ENCODE measurements at regions not wholly inside any gene's neighbourhood (a gene's known extent, or its start where the extent isn't known, plus 50 kb on each side); places are given as distances from the start of the nearest gene placed in this dataset.

GRCh38 chr20:24718277-24718676 lies 230.8 kb upstream of the CST7 start:
- DNase-seq, result no peak

GRCh38 chr20:24718696-24719095 lies 230.4 kb upstream of the CST7 start:
- no peak for DNase-seq

- DNase-seq, result no peak
Measured at GRCh38 chr20:24720957-24721356, 228.1 kb upstream of the CST7 start.

- DNase-seq, result peak; percentile 10
Measured at GRCh38 chr20:24721891-24722568, 227.0 kb upstream of the CST7 start.

- DNase-seq, result no peak
Measured at GRCh38 chr20:24722586-24722985, 226.5 kb upstream of the CST7 start.

- no peak for DNase-seq
Measured at GRCh38 chr20:24723186-24723585, 225.9 kb upstream of the CST7 start.

GRCh38 chr20:24723647-24724352 lies 225.3 kb upstream of the CST7 start:
- no peak for DNase-seq

- DNase-seq, result no peak
Measured at GRCh38 chr20:24724982-24725533, 224.0 kb upstream of the CST7 start.

- DNase-seq, result no peak
Measured at GRCh38 chr20:24727795-24728194, 221.3 kb upstream of the CST7 start.

- no peak for DNase-seq
Measured at GRCh38 chr20:24729896-24730605, 219.0 kb upstream of the CST7 start.

GRCh38 chr20:24730750-24731149 lies 218.3 kb upstream of the CST7 start:
- no peak for DNase-seq

- DNase-seq, result no peak
Measured at GRCh38 chr20:24731312-24731711, 217.8 kb upstream of the CST7 start.

- no peak for DNase-seq
Measured at GRCh38 chr20:24732076-24732475, 217.0 kb upstream of the CST7 start.

GRCh38 chr20:24732599-24732998 lies 216.5 kb upstream of the CST7 start:
- no peak for DNase-seq

- no peak for DNase-seq
Measured at GRCh38 chr20:24733416-24733815, 215.7 kb upstream of the CST7 start.

- no peak for DNase-seq
Measured at GRCh38 chr20:24734139-24734538, 214.9 kb upstream of the CST7 start.

- no peak for DNase-seq
Measured at GRCh38 chr20:24735263-24735662, 213.8 kb upstream of the CST7 start.

GRCh38 chr20:24736131-24736843 lies 212.8 kb upstream of the CST7 start:
- no peak for DNase-seq

- no peak for DNase-seq
Measured at GRCh38 chr20:24736844-24737211, 212.2 kb upstream of the CST7 start.

- DNase-seq, result no peak
Measured at GRCh38 chr20:24737212-24737850, 211.7 kb upstream of the CST7 start.

- no peak for DNase-seq
Measured at GRCh38 chr20:24738058-24738775, 210.9 kb upstream of the CST7 start.
